Naive thymus-derived CD8-positive, alpha-beta T cell (primary cell): ENCODE measurements at regions not wholly inside any gene's neighbourhood (a gene's known extent, or its start where the extent isn't known, plus 50 kb on each side); places are given as distances from the start of the nearest gene placed in this dataset.
"Not testable (repeated sequence)": the region's sequence is repeated elsewhere in the genome, so short reads cannot be mapped to it uniquely, and the experiment has no call there.

Experiments
- ATAC-seq, 2 donors: fragments of 150-1000 bp; cut with Tn5 transposase in 1 of 2; sonication (Bioruptor Pico), chemical (Tn5 transposase) in 1 of 2; 1 replicate in 1 of 2; 2 replicates in 1 of 2; pipeline ENCODE4 v1.10.0; 2021; ENCODE audit warnings: mild to moderate bottlenecking in 2 of 2, moderate library complexity in 2 of 2
- POLR2A ChIA-PET: fragments of 350-600 bp; sonication (Branson Sonifier 250); formaldehyde crosslinking; loops from one replicate; lab custom pipeline; 2021; ENCODE audit warnings: antibody characterized with exemption; lab: Charles Lee
- DNase-seq, 10 donors: peaks; one replicate each; pipeline versions ENCODE4 v3.0.0 to v3.0.0-alpha.2; 2020 to 2022
- H3K27ac Mint-ChIP-seq, 10 donors: one replicate each; pipeline ENCODE4 v1.8.0; 2020 to 2022; ENCODE audit warnings: mild to moderate bottlenecking in 10 of 10, mixed read lengths in 10 of 10, moderate library complexity in 4 of 10, inconsistent platforms in 1 of 10
- H3K27me3 Mint-ChIP-seq, 5 donors: one replicate each; pipeline ENCODE4 v1.8.0; 2021 to 2022; ENCODE audit warnings: mixed read lengths in 5 of 5
- H3K36me3 Mint-ChIP-seq, 3 donors: one replicate each; pipeline ENCODE4 v1.8.0; 2020 to 2022; ENCODE audit warnings: mixed read lengths in 3 of 3, mild to moderate bottlenecking in 2 of 3, inconsistent platforms in 1 of 3
- H3K4me1 Mint-ChIP-seq, 4 donors: one replicate each; pipeline ENCODE4 v1.8.0; 2021 to 2022; ENCODE audit warnings: mixed read lengths in 4 of 4
- H3K4me3 Mint-ChIP-seq, 10 donors: one replicate each; pipeline ENCODE4 v1.8.0; 2020 to 2022; ENCODE audit warnings: mild to moderate bottlenecking in 10 of 10, mixed read lengths in 10 of 10, moderate library complexity in 6 of 10, inconsistent platforms in 1 of 10
- H3K9me3 Mint-ChIP-seq, 9 donors: one replicate each; pipeline ENCODE4 v1.8.0; 2020 to 2022; ENCODE audit warnings: mixed read lengths in 9 of 9, mild to moderate bottlenecking in 3 of 9, inconsistent platforms in 1 of 9, moderate library complexity in 1 of 9

DNA sequence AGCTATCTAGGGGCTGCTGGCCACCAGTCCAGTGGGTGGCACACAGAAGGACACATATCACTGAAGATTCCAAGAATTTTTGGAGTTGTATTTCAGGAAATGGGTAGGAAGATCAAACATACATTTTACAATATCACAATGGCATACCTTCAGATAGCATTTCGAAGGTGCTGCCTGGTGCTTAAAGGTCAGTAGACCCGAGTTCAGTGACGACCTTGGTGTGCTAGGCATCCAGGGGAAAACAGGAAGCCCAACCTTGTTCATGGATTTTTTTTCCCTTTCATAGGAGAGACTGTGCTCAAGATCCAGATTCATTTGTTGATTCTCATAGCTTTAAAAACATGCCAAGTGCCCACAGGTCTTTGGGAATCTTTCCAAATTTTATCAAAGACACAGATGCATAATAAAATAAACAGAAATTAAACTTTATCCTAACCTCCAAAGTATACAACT is 51.0 kb upstream of the RCBTB2 start:
- no peak for DNase-seq
- Mint-ChIP-seq H3K36me3 (no peaks in the 10 kb centered on the region), H3K27ac (peak overlapping the region in 1 of 10 donors; percentile 36), H3K4me1 (peaks cover 7 to 31% (median 13%) of the 10 kb centered on the region in 4 donors), H3K27me3 (peaks cover 11 to 54% (median 18%) of the 10 kb centered on the region in 5 donors), H3K4me3 (no peak overlapping the region), H3K9me3 (peaks cover 0 to 5% (median 0%) of the 10 kb centered on the region in 9 donors)
- POLR2A ChIA-PET = no interaction called here
- ATAC-seq = no peak

DNA sequence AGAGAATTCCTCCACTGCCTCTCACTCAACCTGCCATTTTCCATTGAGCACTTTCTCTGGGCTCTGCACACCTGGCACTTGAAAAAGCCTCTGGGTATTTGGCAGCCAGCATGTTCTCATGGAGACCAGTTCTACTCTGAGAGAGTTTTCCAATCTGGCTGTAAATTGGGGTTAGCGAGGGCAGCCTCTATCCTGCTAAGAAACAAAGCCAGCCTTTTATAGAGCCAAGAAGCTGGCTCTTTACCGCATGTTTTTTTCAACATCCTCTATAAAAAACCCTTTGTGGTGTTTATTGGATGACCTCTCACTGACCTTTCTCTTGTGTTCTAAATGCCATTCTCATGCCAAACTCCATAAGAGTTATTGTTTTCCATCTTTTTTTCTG is 52.6 kb upstream of the RCBTB2 start:
- H3K4me3 Mint-ChIP-seq = no peak overlapping the region
- POLR2A ChIA-PET = no interaction called here
- no peak for DNase-seq
- peaks cover 7 to 18% (median 13%) of the 10 kb centered on the region in 4 donors for H3K4me1 Mint-ChIP-seq
- no peak overlapping the region for H3K27ac Mint-ChIP-seq
- peaks cover 0 to 5% (median 0%) of the 10 kb centered on the region in 9 donors for H3K9me3 Mint-ChIP-seq
- ATAC-seq = no peak
- H3K27me3 Mint-ChIP-seq = peaks cover 13 to 51% (median 18%) of the 10 kb centered on the region in 5 donors
- H3K36me3 Mint-ChIP-seq = no peaks in the 10 kb centered on the region

DNA sequence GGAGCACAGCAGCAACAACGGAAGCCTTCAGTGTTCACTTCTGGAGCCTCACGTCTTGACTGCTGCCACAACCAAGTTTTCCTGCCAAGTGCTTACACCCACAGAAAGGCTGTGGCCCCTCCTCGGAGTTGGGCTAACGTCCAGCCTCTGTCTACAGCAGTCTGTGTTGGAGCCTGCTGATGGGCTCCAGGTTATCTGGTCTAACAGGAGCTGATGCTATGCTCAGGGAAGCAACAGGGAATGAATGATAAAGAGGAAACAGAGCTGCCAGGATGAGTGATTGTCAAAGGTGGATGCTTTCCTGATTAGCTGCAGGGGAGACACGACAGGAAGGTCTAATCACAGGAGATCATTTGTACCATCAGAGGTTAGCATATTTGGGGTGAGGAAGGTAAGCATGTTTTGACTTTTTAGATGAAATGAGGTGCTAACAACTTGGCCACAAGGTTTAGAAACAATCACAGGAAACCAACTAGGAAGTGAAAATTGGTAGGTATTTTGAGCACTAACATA is 53.8 kb upstream of the RCBTB2 start:
- Mint-ChIP-seq H3K9me3 (peaks cover 0 to 5% (median 0%) of the 10 kb centered on the region in 9 donors), H3K4me1 (peaks cover 7 to 16% (median 13%) of the 10 kb centered on the region in 4 donors), H3K27me3 (peaks cover 13 to 41% (median 15%) of the 10 kb centered on the region in 5 donors), H3K27ac (peak overlapping the region in 6 of 10 donors; percentile 6 to 36 (median 18)), H3K4me3 (peak overlapping the region in 6 of 10 donors; percentile 10 to 40 (median 26)), H3K36me3 (no peaks in the 10 kb centered on the region)
- ATAC-seq (no peak), DNase-seq (no peak)
- POLR2A ChIA-PET = no interaction called here

DNA sequence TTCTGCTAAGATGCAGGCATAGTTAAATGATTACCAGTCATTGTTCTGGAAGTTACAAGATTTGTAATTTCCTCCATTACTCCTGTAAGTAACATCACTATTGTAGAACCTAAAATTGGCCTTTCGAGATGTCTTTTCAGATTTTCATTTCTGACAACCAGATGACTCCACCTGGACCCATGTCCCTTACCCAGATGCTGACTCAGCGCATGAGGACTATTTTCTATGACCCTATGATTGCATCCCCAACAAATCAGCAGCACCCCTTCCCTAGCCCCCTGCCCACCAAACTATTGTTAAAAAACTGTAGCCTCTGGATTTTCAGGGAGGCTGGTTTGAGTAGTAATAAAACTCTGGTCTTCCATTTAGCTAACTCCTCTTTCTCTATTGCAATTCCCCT is 55.2 kb upstream of the RCBTB2 start:
- no peak overlapping the region for H3K4me3 Mint-ChIP-seq
- peaks cover 0 to 5% (median 0%) of the 10 kb centered on the region in 9 donors for H3K9me3 Mint-ChIP-seq
- DNase-seq (no peak), ATAC-seq (no peak)
- no peaks in the 10 kb centered on the region for H3K36me3 Mint-ChIP-seq
- H3K27ac Mint-ChIP-seq = no peak overlapping the region
- POLR2A ChIA-PET = interaction anchor here (0.6 kb wide), 1 partner anchor 237 kb away, joined by 3 read pairs; no protein-coding TSS in a partner anchor
- H3K27me3 Mint-ChIP-seq = peaks cover 7 to 26% (median 13%) of the 10 kb centered on the region in 5 donors
- peaks cover 7 to 16% (median 13%) of the 10 kb centered on the region in 4 donors for H3K4me1 Mint-ChIP-seq

DNA sequence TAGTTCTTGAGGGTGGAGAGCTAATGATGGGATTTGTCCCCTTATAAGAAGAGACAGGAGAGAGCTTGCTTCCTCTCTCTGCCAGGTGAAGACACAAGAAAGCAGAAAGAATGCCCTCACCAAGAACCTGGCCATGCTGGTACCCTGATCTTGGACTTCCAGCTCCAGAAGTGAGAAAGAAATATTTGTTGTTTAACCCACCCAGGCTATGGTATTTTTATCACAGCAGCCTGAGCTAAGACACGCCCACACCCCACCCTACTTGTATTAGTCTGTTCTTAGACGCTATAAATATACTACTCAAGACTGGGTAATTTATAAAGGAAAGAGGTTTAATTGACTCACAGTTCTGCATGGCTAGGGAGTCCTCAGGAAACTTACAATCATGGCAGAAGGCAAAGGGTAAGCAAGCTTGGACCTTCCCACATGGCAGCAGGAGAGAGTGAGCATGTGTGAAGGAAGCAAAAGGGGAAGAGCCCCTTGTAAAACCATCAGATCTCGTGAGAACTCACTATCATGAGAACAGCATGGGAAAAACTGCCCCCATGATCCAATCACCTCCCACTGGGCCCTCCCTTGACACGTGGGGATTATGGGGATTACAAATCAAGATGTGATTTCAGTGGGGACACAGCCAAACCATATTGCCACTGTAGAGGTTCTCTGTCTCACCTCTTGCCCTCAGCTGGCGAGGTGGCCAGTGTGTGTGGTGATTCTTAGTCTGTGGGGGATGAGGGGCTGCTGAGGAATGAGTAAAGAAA is 57.4 kb upstream of the RCBTB2 start:
- no peak overlapping the region for H3K4me3 Mint-ChIP-seq
- DNase-seq = no peak
- H3K27me3 Mint-ChIP-seq = peaks cover 0 to 10% (median 1%) of the 10 kb centered on the region in 5 donors
- no peaks in the 10 kb centered on the region for H3K36me3 Mint-ChIP-seq
- no peak overlapping the region for H3K27ac Mint-ChIP-seq
- peaks cover 7 to 15% (median 13%) of the 10 kb centered on the region in 4 donors for H3K4me1 Mint-ChIP-seq
- POLR2A ChIA-PET = no interaction called here
- ATAC-seq = no peak
- peaks cover 0 to 5% (median 0%) of the 10 kb centered on the region in 9 donors for H3K9me3 Mint-ChIP-seq

DNA sequence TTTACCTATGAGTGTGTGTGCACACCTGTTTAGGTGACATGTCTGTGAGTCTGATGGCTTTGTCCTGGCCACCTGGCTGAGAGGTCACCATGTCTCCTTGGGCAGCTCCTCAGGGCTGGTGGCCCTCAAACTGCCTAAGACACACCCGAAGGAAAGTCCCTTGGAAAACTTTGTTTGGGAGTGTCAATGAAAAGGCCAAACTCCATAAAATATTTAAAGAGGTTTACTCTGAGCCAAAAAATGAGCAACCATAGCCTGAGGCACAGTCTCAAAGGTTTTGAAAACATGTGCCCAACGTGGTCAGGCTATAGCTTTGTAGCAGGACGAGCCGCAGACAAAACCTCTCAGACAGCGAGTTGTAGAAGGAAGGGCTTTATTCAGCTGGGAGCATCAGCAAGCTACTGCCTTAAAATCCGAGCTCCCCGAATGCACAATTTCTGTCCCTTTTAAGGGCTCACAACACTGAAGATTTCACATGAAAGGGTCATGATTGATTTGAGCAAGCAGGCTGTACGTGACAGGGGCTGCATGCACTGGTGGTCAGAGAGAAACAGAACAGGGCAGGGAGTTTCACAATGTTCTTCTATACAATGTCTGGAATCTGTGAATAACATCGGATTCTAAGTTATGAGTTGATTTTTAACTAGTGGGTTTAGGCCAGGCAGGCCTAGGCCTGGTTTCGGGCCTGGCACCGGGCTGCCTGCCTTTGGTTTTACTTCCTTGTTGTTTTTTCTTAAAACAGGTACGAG is 58.4 kb upstream of the RCBTB2 start:
- DNase-seq, H3K27me3 Mint-ChIP-seq, H3K9me3 Mint-ChIP-seq, POLR2A ChIA-PET, ATAC-seq, H3K4me3 Mint-ChIP-seq, H3K36me3 Mint-ChIP-seq: not testable (repeated sequence)
- Mint-ChIP-seq H3K27ac (peak overlapping the region in 1 of 10 donors; percentile 36), H3K4me1 (peaks cover 5 to 10% (median 9%) of the 10 kb centered on the region in 4 donors)

DNA sequence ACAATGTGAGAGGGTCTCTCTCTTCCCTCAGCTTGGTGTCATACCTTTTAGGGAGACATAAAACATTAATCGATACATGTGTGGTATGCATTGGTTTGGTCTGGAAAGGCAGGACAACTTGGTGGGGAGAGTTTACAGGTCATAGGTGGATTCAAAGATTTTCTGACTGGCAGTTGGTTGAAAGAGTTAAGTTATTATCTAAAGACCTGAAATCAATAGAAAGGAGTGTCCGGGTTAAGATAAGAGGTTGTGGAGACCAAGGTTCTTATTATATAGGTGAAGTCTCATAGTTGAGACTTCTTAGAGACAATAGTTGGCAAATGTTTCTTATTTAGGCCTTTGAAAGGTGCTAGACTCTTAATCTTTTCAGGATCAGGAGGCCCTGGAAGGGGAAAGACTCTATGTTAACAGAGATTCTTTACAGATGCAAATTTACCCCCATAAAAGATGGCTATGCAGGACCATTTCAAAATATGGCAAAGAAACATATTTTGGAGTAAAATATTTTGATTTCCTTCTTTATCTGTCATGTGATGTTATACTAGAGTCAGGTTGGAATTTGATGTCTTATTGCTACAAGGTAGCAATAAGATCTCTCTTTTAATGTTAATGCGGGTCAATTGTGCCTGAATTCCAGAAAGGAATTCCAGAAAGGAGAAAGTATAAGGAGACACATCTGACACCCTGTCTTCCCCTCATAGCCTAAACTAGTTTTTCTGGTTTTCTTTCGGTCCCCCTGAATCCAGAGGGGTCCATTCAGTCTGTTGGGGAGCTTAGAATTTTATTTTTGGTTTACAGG is 59.2 kb upstream of the RCBTB2 start:
- H3K27ac Mint-ChIP-seq = no peak overlapping the region
- POLR2A ChIA-PET = no interaction called here
- H3K4me1 Mint-ChIP-seq = peaks cover 0 to 2% (median 1%) of the 10 kb centered on the region in 4 donors
- no peak for DNase-seq
- H3K9me3 Mint-ChIP-seq = peaks cover 0 to 5% (median 0%) of the 10 kb centered on the region in 9 donors
- no peak for ATAC-seq
- H3K36me3 Mint-ChIP-seq = no peaks in the 10 kb centered on the region
- H3K27me3 Mint-ChIP-seq = peaks cover 0 to 2% (median 0%) of the 10 kb centered on the region in 5 donors
- peak overlapping the region in 1 of 10 donors; percentile 13 for H3K4me3 Mint-ChIP-seq

DNA sequence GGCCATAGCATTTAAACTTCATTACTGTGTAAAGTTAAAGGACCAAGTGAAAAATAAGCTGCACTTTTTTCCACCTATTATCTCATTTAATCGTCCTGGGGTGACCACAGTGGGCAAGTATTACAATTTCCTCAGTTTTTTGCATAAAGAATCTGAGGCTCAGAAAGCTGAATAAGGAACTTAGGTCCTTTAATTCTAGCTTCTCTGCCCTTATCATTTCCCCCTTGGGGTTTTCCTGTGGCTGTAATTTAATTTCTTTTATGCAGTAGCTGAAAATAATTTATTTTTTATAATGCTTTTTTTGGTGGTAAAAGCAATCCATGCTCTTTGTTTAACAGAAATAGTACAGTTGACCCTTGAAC is 59.8 kb upstream of the RCBTB2 start:
- Mint-ChIP-seq H3K4me1 (peaks cover 0 to under 1% (median 0%) of the 10 kb centered on the region in 4 donors), H3K27me3 (peaks cover 0 to 2% (median 0%) of the 10 kb centered on the region in 5 donors), H3K36me3 (no peaks in the 10 kb centered on the region), H3K4me3 (no peak overlapping the region), H3K9me3 (peaks cover 0 to 5% (median 0%) of the 10 kb centered on the region in 9 donors), H3K27ac (no peak overlapping the region)
- DNase-seq = no peak
- ATAC-seq = no peak
- POLR2A ChIA-PET = no interaction called here

DNA sequence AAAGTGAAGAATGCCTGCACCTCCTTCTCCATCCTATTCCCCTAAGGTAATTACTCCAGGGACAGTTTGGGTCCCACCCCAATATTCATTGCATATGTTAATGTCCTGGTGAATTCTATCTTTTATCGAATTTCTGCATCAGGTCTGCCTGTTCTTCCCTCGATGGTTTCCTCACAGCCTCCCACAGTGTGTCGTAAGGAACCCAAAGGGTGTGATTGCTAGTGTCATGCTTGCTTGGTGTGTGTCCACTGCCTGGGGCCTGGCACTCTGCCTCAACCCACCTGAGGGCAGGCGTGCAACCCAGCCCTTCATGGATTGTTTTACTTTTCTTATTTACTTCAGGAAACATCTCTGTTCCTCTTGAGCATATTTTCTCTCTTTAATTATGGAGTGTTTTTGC is 60.2 kb upstream of the CYSLTR2 start:
- H3K27ac Mint-ChIP-seq = no peak overlapping the region
- H3K36me3 Mint-ChIP-seq = no peaks in the 10 kb centered on the region
- POLR2A ChIA-PET = no interaction called here
- no peaks in the 10 kb centered on the region for H3K4me1 Mint-ChIP-seq
- DNase-seq (no peak), ATAC-seq (no peak)
- no peak overlapping the region for H3K4me3 Mint-ChIP-seq
- peaks cover 0 to 3% (median 0%) of the 10 kb centered on the region in 9 donors for H3K9me3 Mint-ChIP-seq
- peaks cover 0 to 2% (median 0%) of the 10 kb centered on the region in 5 donors for H3K27me3 Mint-ChIP-seq

DNA sequence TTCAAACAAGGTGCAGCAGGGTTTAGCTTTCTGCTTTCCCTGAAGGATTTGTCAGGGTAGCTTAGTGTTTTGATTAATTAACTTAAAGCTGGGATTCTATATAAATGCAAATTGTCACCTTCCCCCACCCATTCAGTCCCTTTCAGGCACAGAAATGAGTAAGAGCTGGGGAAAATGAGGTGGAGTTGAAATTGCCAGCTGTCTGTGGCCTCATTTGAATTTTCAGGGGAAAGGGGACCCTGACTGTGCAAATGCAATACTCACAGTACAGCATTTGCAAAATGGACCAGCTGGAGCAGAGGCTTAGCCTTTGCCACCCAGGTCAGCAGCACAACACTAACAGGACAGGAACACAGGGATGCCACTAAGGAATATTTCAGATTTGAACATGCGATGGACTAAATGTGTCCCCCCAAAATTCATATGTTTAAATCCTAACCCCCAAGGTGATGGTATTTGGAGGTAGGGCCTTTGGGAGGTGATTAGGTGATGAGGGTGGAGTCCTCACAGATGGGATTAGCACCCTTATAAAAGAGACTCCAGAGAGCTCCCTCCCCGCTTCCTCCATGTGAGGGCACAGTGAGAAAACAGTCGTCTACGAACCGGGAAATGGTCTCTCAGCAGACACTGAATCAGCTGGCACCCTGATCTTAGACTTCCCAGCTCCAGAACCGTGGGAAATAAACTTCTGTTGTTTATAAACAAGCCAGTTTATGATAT is 59.5 kb upstream of the CYSLTR2 start:
- no peak overlapping the region for H3K27ac Mint-ChIP-seq
- H3K27me3 Mint-ChIP-seq = peaks cover 0 to 2% (median 0%) of the 10 kb centered on the region in 5 donors
- DNase-seq (no peak), ATAC-seq (no peak)
- H3K36me3 Mint-ChIP-seq = no peaks in the 10 kb centered on the region
- no peaks in the 10 kb centered on the region for H3K4me1 Mint-ChIP-seq
- H3K9me3 Mint-ChIP-seq = no peaks in the 10 kb centered on the region
- H3K4me3 Mint-ChIP-seq = no peak overlapping the region
- POLR2A ChIA-PET = no interaction called here

DNA sequence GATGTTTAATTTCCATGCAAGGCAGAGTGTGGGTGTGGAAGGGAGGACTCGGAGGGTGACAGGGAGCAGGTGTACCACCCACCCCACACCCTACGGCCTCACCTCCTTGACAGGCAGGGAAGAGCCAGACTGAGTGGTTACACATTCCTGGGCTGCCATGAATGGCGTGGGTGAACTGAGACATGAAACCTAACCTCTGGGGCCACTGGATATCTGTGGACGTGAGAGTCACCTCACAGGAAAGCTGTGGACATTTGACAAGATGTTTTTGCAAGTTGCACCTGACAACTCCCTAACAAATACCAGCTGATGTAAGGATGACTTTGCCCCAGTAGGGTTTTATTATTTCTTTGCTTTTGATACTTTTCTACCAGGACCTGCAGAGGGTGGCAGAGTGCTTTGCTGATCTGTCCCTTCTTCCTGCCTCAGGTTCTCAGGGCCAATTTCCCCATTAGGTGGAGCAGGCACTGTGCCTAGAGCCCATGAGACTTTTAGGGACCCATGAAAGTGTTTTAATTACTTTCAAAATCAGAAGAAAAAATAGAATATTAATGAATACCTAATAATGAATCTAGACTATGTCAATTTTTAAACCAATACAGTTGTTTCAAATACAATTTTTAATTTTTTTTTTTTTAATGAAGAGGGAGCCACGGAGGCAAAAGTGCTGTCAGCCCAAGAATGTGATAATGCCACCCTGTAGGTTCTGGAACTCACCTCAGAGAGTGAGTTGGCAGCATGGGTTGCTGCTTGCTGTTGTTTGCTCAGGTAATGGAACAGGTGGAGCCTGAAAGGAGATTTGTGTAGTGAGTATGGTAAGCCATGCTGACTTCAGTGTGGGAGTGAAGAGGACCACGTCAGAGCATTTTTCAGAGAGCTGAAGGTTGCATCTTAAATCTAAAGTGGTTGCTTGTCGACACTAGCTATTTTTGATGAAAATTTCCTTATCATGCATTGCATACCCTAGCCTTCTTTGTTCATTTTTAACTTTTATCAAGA is 58.0 kb upstream of the CYSLTR2 start:
- Mint-ChIP-seq H3K27ac (no peak overlapping the region), H3K27me3 (no peaks in the 10 kb centered on the region), H3K4me3 (no peak overlapping the region), H3K9me3 (no peaks in the 10 kb centered on the region), H3K36me3 (no peaks in the 10 kb centered on the region), H3K4me1 (no peaks in the 10 kb centered on the region)
- peak; percentile 15 to 74 (median 44) for DNase-seq
- peak; percentile 83 to 91 for ATAC-seq
- POLR2A ChIA-PET = no interaction called here
